Neural progenitor cell (in vitro differentiated cells): ENCODE measurements at regions not wholly inside any gene's neighbourhood (a gene's known extent, or its start where the extent isn't known, plus 50 kb on each side); places are given as distances from the start of the nearest gene placed in this dataset.

Experiments
- EZH2 ChIP-seq: fragments of 200-600 bp; sonication (generic); IDR thresholded peaks from 2 replicates; pipeline ENCODE4 v1.6.1; 2017; ENCODE audit warnings: antibody characterized with exemption, mild to moderate bottlenecking, moderate library complexity
- EZH2phosphoT487 ChIP-seq: fragments of 200-600 bp; sonication (generic); IDR thresholded peaks from 2 replicates; pipeline ENCODE4 v1.6.1; 2017; ENCODE audit warnings: antibody characterized with exemption
- TF ChIP-seq, protein P1 (sequence below): fragments of 200-600 bp; sonication (generic); IDR thresholded peaks from 2 replicates; pipeline ENCODE4 v1.5.1; 2017; ENCODE audit warnings: antibody characterized with exemption, mild to moderate bottlenecking

- TF ChIP-seq, protein P1, sequence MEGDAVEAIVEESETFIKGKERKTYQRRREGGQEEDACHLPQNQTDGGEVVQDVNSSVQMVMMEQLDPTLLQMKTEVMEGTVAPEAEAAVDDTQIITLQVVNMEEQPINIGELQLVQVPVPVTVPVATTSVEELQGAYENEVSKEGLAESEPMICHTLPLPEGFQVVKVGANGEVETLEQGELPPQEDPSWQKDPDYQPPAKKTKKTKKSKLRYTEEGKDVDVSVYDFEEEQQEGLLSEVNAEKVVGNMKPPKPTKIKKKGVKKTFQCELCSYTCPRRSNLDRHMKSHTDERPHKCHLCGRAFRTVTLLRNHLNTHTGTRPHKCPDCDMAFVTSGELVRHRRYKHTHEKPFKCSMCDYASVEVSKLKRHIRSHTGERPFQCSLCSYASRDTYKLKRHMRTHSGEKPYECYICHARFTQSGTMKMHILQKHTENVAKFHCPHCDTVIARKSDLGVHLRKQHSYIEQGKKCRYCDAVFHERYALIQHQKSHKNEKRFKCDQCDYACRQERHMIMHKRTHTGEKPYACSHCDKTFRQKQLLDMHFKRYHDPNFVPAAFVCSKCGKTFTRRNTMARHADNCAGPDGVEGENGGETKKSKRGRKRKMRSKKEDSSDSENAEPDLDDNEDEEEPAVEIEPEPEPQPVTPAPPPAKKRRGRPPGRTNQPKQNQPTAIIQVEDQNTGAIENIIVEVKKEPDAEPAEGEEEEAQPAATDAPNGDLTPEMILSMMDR = peak; percentile 72
- no peak for TF ChIP-seq EZH2
- no peak for TF ChIP-seq EZH2phosphoT487
Observed at GRCh38 chr18:78875016-78875777, 104.4 kb upstream of the SALL3 start.
